HG02610 (cell line): ENCODE measurements at regions not wholly inside any gene's neighbourhood (a gene's known extent, or its start where the extent isn't known, plus 50 kb on each side); places are given as distances from the start of the nearest gene placed in this dataset.

Experiments
- ATAC-seq: cut with Tn5 transposase; IDR thresholded peaks from one replicate; pipeline ENCODE4 v1.9.1; 2021; ENCODE audit warnings: mild to moderate bottlenecking, moderate library complexity; ENCODE audit not compliant: unreplicated experiment

DNA sequence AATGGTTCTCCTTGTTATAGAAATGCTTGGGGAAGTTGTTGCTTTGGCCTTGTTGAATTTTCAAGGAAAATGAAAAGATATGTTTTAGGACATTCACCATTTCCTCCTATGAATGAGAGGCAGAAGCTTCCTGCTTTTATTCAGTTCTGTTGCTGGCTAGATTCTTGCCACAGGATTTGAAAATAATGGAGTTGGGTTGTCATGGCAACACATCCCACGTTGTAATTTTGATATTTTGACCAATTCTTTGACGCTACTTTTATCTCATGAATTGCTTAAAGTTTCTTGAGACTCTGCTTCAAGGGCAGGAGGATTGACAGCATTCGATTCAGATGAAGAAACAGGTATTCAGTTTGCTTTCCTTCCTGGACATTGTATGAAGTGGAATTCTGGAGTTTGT, 331.5 kb downstream of the PRDM2 start:
- no peak for ATAC-seq

DNA sequence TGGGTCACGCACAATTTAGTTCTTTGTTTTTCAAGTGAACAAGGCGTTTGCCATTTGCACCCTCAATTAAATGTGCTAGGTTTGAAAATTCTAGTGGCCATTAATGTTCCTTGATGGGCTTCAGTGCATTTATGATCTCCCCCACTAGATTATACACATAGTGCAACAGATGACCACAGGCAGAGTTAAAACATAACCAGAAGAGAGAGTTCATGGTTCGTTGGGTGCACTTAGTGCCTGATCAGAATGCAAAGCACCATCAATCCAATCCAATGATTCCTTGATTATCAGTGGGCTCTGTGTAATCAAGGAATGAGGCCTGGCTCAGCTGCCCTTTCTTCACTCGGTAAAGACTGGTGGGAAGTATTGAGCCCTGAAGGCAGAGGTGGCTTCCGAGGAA, 334.5 kb downstream of the PRDM2 start:
- ATAC-seq: no peak

DNA sequence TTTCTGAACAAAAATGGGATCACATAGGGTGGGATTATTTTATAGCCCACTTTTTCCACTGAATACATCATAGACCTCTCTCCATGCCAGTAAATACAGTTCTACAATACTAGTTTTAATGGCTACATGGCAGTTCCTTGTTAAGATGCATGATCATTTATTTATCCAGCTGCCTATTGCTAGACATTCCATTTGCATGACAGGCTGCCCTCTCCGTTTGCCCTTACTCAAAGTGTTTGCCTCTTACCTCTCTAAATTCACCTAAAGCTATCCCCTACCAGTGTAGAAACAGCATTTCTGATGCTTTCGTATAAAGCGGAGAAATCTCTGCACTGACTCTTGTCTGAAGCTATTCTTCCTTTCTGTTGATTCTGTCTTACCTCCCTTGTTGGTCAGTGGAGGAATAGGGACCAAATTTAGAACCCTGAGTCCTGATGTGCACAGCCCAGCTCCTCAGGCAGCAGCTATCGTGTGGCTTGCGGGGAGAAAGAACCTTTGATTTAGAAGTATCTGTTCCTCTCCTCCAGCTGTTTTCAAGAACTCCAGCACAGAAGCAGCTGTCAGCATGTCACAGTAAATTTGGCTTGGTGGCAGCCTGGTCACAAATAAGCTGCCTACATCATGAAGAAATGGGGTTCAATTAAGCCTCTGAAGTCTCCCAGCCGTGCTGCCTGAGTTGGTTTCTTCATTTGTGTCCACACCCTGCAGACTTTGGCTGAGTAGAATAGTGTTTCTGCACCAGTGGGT, 337.3 kb downstream of the PRDM2 start:
- no peak for ATAC-seq

DNA sequence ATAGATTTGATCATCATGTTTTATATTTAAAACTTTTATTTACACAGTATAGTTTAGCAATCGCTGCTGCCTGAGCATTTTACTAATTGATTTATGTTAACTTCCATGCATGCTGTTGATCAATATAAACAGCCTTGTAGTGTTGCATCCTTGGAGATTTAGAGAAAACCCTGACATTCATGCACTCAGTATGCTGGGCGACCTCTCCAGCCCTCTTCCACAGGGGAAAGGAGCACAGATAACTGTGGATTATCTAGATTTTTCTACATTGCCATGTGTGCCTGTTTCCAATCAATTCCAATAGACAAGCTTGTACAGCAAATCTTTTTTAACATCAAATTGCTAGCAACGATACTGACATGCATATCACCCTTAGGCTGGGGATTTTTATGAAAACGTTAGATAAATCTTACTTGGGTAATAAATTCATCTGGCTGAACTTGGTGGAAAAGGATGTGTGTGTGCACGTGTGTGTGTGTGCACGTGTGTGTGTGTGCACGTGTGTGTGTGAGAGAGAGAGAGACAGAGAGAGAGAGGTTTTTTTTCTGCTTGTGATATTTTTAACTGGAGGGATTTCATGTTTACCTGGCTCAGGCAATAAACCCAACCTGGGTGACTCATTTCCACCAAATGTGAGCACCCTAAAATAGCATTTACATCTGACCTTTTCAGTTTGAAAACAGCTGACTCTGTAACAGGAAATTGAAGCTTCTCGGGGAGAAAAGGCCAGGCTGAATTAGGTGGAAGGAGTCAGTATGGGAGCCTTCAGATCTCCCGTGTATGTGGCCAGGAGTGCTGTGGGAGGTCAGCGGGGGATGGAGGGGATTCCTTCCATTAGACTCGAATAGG, 339.8 kb downstream of the PRDM2 start:
- ATAC-seq: no peak

DNA sequence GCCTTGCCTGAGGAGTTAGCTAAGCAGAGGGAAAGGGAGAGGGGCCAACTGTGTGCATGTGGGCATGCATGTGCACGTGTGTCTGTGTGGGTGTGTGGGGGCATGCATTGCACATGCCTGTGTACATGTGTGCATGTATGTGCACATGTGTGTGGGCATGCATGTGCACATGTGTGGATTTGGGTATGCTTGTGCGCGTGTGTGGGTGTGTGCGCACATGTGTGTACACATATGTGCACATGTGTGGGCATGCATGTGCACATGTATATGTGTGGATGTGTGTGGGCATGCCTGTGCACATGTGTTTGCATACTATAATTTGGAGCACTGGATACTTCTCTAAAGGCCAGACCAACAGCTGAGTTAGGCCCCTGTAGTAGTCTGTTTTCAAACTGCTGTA, 350.0 kb downstream of the PRDM2 start:
- no peak for ATAC-seq

DNA sequence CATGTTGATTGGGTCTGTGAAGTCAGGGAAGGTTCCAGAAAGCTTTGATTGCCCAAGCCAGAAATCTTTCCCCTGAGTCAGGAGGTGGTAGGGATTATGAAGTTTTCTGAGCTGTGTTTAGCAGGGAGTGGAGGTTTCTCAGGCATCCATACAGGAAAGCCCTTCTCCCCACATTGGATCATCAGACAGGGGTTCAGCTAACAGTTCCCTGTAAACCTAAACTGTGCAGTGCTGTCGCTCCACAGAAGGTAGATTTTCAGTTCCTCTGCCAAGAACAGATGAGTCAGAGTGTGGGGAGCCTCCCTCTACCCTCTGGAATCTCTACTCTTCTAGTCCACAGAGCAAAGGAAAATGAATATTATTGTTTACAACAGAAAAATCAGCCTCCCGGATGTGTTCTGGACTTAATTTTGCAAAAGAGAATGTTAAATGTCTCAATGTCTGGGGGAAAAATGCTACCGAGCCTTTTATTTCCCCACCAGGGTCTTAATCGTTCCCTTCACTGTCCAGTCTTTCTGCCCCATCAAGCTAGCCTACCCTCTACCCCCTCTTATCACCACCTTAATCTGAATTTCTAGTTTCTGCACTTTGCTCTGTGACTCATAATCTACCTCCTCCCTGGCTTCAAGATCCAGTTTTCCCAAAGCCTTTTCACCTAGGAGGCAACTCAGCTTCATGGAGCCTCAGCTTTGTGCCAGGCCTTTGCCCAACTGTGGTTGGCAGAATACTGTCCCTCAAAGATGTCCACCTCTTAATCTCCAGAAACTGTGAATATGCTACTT, 355.6 kb downstream of the PRDM2 start:
- ATAC-seq: no peak

- ATAC-seq: no peak
These were observed 357.7 kb downstream of the PRDM2 start for GRCh38 chr1:14057640-14058039.

- no peak for ATAC-seq
These were observed 361.2 kb downstream of the PRDM2 start for GRCh38 chr1:14061204-14061603.

DNA sequence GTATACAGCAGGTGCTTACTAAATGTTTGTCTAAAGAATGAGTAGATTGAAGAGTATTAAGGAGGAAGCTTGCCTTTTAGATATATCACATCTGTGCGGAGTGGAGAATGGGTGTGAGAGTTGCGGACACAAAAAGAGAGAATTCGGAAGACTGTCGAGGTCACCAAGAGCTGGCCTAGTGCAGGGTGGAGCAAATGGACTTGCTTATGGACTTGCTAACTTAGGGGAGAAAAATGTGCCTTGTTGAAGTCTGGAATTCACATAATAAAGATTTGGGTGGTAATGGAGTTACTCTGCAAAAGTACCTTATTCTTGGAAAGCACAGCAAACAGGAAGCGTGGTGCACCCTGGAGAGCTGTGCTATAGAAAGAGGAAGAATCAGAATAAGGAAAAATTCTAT, 361.7 kb downstream of the PRDM2 start:
- ATAC-seq: no peak

- no peak for ATAC-seq
These were observed 362.7 kb downstream of the PRDM2 start for GRCh38 chr1:14062669-14063068.

DNA sequence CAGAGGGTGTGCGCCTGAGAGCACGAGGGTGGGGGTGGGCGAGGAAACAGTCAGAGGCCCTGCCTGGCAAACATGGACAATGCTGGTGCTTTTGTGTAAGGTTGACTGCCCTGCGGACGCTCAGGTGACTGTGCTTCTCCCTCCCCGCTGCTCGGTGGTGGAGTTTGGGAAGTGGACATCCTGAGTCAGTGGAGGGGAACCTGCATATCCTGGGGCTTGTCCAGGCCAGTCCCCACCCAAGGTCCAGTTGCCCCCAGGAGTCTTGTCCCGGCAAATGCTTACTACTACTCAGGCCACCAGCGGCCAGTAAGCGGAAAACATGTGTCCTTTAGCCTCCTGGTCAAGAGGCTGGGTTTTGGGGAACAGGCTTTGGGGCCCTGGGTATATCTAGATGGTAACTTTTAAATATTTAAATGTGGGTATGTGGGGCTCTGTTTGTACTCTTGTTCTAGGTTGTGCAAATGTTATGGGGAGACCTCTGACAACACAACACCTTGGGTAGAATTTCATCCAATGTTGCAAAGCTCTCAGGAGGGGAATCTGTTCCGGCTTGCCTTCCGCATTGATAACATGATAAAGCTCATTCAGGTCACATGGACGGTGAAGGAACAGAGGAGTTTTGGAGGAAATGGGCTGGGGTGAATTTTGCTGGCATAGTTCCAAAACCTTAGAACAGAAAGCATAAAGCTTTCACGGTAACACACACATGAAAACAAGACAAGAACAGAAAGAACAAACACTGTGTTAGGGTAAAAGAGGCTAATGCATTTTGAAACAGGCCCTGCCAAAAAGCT, 364.9 kb downstream of the PRDM2 start:
- ATAC-seq: no peak

DNA sequence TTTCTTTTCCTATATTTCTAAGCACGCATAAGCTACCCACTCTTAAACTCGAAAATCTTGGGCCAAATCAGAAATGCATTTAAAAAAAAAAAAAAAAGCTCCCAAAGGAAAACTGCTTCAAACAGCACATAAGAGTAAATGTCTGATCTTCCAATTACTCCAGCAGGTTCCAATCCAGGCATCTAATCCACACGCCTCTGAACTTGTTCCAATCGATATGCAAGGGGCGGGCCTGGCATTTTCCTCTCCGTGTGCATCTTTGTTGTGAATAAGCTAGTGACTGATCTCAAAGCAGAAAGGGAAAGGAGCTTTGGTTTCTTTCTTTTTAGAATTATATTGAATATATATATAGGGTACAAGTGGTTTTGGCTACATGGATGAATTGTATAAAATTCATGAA, 365.5 kb downstream of the PRDM2 start:
- no peak for ATAC-seq

GRCh38 chr1:14067036-14067435, 367.0 kb downstream of the PRDM2 start:
- no peak for ATAC-seq

GRCh38 chr1:14067711-14068110, 367.7 kb downstream of the PRDM2 start:
- no peak for ATAC-seq

- no peak for ATAC-seq
These were observed 371.6 kb downstream of the PRDM2 start for GRCh38 chr1:14071581-14071980.

- no peak for ATAC-seq
These were observed 380.7 kb downstream of the PRDM2 start for GRCh38 chr1:14080653-14081052.

GRCh38 chr1:14082331-14082730, 382.3 kb downstream of the PRDM2 start:
- ATAC-seq: no peak

- ATAC-seq: no peak
These were observed 383.3 kb downstream of the PRDM2 start for GRCh38 chr1:14083277-14083676.

- ATAC-seq: no peak
These were observed 383.7 kb downstream of the PRDM2 start for GRCh38 chr1:14083706-14084105.

GRCh38 chr1:14090062-14090461, 390.1 kb downstream of the PRDM2 start:
- no peak for ATAC-seq

- no peak for ATAC-seq
These were observed 390.5 kb downstream of the PRDM2 start for GRCh38 chr1:14090531-14090930.
